Hepatocyte (in vitro differentiated cells): ENCODE measurements at regions not wholly inside any gene's neighbourhood (a gene's known extent, or its start where the extent isn't known, plus 50 kb on each side); places are given as distances from the start of the nearest gene placed in this dataset.

ENCODE experiments used
- DNase-seq: peaks from one replicate; pipeline ENCODE4 v3.0.0-alpha.2; 2016; ENCODE audit warnings: low spot score
- H2AFZ ChIP-seq: fragments of 200-600 bp; sonication (generic); 2 replicates; pipeline ENCODE4 v1.6.0; 2016; ENCODE audit warnings: antibody characterized with exemption, mild to moderate bottlenecking
- H3K27ac ChIP-seq: fragments of 200-600 bp; sonication (generic); 2 replicates; pipeline ENCODE4 v1.5.1; 2016; ENCODE audit warnings: mild to moderate bottlenecking
- H3K27me3 ChIP-seq: fragments of 200-600 bp; sonication (generic); 2 replicates; pipeline ENCODE4 v1.6.1; 2016
- H3K36me3 ChIP-seq: fragments of 200-600 bp; sonication (generic); replicated peaks from 2 replicates; pipeline ENCODE4 v1.5.1; 2016; ENCODE audit warnings: low read depth; ENCODE audit not compliant: insufficient read depth
- H3K4me1 ChIP-seq: fragments of 200-600 bp; sonication (generic); 2 replicates; pipeline ENCODE4 v1.5.1; 2016; ENCODE audit warnings: mild to moderate bottlenecking, moderate library complexity; ENCODE audit not compliant: insufficient read depth
- H3K4me2 ChIP-seq: fragments of 200-600 bp; sonication (generic); 2 replicates; pipeline ENCODE4 v1.6.0; 2016
- H3K4me3 ChIP-seq: fragments of 200-600 bp; sonication (generic); 2 replicates; pipeline ENCODE4 v1.5.1; 2016; ENCODE audit warnings: mild to moderate bottlenecking
- H3K79me2 ChIP-seq: fragments of 200-600 bp; sonication (generic); 2 replicates; pipeline ENCODE4 v1.6.0; 2017; ENCODE audit warnings: mild to moderate bottlenecking
- H3K9me2 ChIP-seq: fragments of 200-600 bp; sonication (generic); replicated peaks from 2 replicates; pipeline ENCODE4 v1.6.0; 2017; ENCODE audit warnings: mild to moderate bottlenecking; ENCODE audit not compliant: insufficient read depth
- H3K9me3 ChIP-seq: fragments of 200-600 bp; sonication (generic); 2 replicates; pipeline ENCODE4 v1.5.1; 2016; ENCODE audit warnings: low read depth, mild to moderate bottlenecking
- H4K20me1 ChIP-seq: fragments of 200-600 bp; sonication (generic); 2 replicates; pipeline ENCODE4 v1.6.0; 2016; ENCODE audit warnings: mild to moderate bottlenecking; ENCODE audit not compliant: insufficient read depth, poor library complexity, severe bottlenecking
- EZH2 ChIP-seq: fragments of 200-600 bp; sonication (generic); IDR thresholded peaks from 2 replicates; pipeline ENCODE4 v1.6.1; 2016; ENCODE audit warnings: antibody characterized with exemption, mild to moderate bottlenecking, borderline replicate concordance
- EZH2phosphoT487 ChIP-seq: fragments of 200-600 bp; sonication (generic); IDR thresholded peaks from one replicate; pipeline ENCODE4 v1.6.1; 2018; ENCODE audit warnings: antibody characterized with exemption, mild to moderate bottlenecking, low read depth, moderate library complexity; ENCODE audit not compliant: unreplicated experiment, severe bottlenecking
- WGBS: methylation state at CpG from one replicate; pipeline ENCODE4 v1.1.6; 2016; ENCODE audit warnings: low lambda C conversion rate; ENCODE audit errors: missing lambda C conversion rate; 5-methylcytosine and 5-hydroxymethylcytosine counted together
- TF ChIP-seq, protein P1 (sequence below): fragments of 200-600 bp; sonication (generic); IDR thresholded peaks from 2 replicates; pipeline ENCODE4 v1.5.1; 2016; ENCODE audit warnings: antibody characterized with exemption, mild to moderate bottlenecking; ENCODE audit not compliant: poor library complexity

DNA sequence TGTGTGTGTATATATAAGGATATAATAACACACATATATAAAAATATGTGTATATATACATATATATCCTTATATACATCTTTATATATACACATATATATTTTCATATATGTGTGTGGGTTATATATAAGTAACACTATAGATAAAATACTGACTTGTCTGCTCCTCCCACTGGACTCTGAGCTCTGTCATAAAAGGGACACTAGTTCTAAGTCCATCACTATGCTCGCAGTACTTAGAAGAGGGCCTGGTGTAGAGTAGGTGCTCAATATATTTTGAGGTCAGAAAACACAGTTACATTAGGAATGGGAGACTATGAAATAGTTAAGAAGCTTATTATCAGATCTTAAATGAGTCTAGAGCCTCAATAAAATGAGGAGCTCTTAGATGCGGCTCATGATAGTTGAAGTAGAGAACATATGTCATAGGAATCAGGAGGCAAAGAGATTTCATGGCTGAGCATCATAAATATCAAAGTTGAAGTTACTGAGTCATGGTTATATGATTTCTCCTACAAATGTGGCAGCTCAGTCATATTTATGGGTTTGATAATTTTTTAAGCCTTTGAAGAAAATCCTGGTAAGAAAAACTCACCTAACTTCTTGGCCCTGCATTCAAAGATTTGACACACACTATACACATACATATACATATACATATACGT lies 371.2 kb upstream of the THBS1 start:
- H3K4me2 ChIP-seq: no peak overlapping the region
- H3K27ac ChIP-seq: no peak overlapping the region
- no peaks in the 10 kb centered on the region for H3K4me1 ChIP-seq
- H3K36me3 ChIP-seq: no peaks in the 10 kb centered on the region
- 96% methylated on average over 3 of the region's 3 CpGs for WGBS
- no peaks in the 10 kb centered on the region for H3K9me2 ChIP-seq
- no peaks in the 10 kb centered on the region for H3K9me3 ChIP-seq
- H2AFZ ChIP-seq: no peak overlapping the region
- no peaks in the 10 kb centered on the region for H4K20me1 ChIP-seq
- no peak overlapping the region for H3K4me3 ChIP-seq
- no peaks in the 10 kb centered on the region for H3K27me3 ChIP-seq
- no peaks in the 10 kb centered on the region for H3K79me2 ChIP-seq
- TF ChIP-seq, protein P1, sequence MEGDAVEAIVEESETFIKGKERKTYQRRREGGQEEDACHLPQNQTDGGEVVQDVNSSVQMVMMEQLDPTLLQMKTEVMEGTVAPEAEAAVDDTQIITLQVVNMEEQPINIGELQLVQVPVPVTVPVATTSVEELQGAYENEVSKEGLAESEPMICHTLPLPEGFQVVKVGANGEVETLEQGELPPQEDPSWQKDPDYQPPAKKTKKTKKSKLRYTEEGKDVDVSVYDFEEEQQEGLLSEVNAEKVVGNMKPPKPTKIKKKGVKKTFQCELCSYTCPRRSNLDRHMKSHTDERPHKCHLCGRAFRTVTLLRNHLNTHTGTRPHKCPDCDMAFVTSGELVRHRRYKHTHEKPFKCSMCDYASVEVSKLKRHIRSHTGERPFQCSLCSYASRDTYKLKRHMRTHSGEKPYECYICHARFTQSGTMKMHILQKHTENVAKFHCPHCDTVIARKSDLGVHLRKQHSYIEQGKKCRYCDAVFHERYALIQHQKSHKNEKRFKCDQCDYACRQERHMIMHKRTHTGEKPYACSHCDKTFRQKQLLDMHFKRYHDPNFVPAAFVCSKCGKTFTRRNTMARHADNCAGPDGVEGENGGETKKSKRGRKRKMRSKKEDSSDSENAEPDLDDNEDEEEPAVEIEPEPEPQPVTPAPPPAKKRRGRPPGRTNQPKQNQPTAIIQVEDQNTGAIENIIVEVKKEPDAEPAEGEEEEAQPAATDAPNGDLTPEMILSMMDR: no peak
- TF ChIP-seq EZH2phosphoT487 (no peak), EZH2 (no peak)
- DNase-seq: no peak

DNA sequence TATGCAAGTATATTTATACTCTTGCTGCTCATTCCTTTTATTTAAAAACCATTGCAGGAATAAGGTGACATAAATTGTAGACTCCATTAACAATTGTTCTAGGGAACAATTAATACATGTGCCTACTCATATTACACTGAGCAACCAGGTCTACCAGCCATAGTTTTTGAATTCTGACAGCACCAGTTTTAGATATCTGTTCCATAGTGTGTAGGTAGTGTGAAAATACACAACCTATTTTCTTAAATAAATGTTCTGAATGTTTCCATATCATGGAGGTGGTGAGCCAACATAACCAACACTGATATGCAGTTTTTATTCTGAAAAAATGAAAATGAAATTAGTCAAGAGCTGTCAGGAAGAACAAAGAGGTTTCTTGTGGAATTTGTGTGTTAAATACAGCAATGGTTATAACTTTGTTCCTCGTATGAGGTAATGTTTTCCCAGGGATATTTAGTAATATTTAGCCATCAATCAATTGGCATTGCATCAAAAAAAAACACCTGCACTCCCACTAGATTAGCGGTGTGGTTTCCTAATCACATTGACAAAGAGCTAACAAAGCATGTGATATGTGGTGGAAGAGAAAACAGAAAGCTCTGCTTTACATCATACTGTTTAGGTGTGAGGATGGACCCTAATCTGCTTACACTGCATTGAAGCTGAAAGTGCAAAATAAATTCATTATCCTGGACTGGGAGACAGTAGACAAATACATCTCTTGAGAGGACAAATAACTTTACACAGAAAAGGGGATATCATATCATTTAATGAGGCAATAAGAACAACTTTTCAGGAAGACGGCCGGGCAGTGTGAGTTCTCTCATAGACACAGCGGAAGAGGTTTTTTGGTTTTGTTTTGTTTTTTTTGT lies 369.5 kb upstream of the THBS1 start:
- 89% methylated on average over 5 of the region's 5 CpGs for WGBS
- Histone ChIP-seq H3K9me2 (no peaks in the 10 kb centered on the region), H3K27ac (no peak overlapping the region), H3K27me3 (no peaks in the 10 kb centered on the region), H3K36me3 (no peaks in the 10 kb centered on the region), H3K4me1 (no peaks in the 10 kb centered on the region), H4K20me1 (no peaks in the 10 kb centered on the region), H3K4me3 (no peak overlapping the region), H3K9me3 (no peaks in the 10 kb centered on the region), H2AFZ (no peak overlapping the region), H3K4me2 (no peak overlapping the region), H3K79me2 (no peaks in the 10 kb centered on the region)
- TF ChIP-seq, protein P1: no peak
- no peak for TF ChIP-seq EZH2phosphoT487
- no peak for TF ChIP-seq EZH2
- no peak for DNase-seq

DNA sequence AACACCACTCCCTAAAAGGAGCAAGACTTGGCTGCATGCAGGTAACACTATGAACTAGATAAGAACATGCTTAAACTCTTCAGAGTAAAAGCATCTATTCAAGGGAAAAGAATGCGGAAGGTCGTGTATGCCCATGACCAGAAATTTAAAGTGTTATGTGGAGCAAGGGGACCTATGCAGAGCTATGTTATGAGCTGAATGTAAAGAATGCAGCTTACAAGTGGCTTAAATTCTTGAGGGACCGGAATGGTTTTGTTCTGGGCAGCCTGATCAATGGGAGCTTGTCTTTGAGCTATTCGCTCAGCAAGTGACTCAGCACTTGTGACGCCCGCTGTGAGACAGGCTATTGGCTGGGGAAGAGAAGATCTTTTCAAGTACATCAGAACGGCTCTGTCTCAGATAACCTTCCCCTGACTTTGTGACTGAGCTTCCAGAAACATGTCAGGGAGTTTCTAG lies 367.5 kb upstream of the THBS1 start:
- Histone ChIP-seq H3K4me2 (peak overlapping the region; percentile 60), H3K4me1 (no peaks in the 10 kb centered on the region), H3K4me3 (no peak overlapping the region), H3K36me3 (no peaks in the 10 kb centered on the region), H3K9me2 (no peaks in the 10 kb centered on the region), H3K9me3 (no peaks in the 10 kb centered on the region), H3K79me2 (no peaks in the 10 kb centered on the region), H2AFZ (no peak overlapping the region), H4K20me1 (no peaks in the 10 kb centered on the region), H3K27ac (peak overlapping the region; percentile 68), H3K27me3 (no peaks in the 10 kb centered on the region)
- DNase-seq: peak; percentile 63
- WGBS: 31% methylated on average over 7 of the region's 7 CpGs
- TF ChIP-seq EZH2: no peak

DNA sequence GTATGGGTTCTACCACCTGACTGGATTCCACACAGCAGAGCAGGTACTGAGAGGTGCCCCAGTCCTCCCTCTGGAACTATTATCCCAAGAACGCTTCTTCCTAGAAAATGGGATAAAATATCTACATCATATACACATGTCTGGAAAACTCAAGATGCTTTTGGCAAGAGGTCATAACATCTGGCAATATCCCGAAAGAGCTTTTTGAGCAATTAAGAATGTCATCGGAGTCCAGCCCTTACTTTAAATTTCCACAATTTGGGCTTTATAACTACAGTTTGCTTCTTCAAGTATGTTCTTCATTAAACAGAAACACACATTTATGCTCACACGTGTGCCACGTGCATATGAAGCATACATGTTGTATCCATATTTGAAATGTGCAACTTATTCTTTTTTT lies 365.9 kb upstream of the THBS1 start:
- TF ChIP-seq, protein P1: no peak
- TF ChIP-seq EZH2phosphoT487 (no peak), EZH2 (no peak)
- no peak for DNase-seq
- H3K9me3 ChIP-seq: no peaks in the 10 kb centered on the region
- no peaks in the 10 kb centered on the region for H3K27me3 ChIP-seq
- no peaks in the 10 kb centered on the region for H3K79me2 ChIP-seq
- H3K27ac ChIP-seq: no peak overlapping the region
- no peaks in the 10 kb centered on the region for H3K36me3 ChIP-seq
- no peak overlapping the region for H3K4me2 ChIP-seq
- no peaks in the 10 kb centered on the region for H3K9me2 ChIP-seq
- no peaks in the 10 kb centered on the region for H3K4me1 ChIP-seq
- 75% methylated on average over 5 of the region's 5 CpGs for WGBS
- H3K4me3 ChIP-seq: no peak overlapping the region
- H2AFZ ChIP-seq: no peak overlapping the region
- H4K20me1 ChIP-seq: no peaks in the 10 kb centered on the region
